GM18520 (cell line): ENCODE measurements at regions not wholly inside any gene's neighbourhood (a gene's known extent, or its start where the extent isn't known, plus 50 kb on each side); places are given as distances from the start of the nearest gene placed in this dataset.

Experiments used
- ATAC-seq: cut with Tn5 transposase; IDR thresholded peaks from one replicate; pipeline ENCODE4 v1.9.1; 2021; ENCODE audit not compliant: unreplicated experiment

DNA sequence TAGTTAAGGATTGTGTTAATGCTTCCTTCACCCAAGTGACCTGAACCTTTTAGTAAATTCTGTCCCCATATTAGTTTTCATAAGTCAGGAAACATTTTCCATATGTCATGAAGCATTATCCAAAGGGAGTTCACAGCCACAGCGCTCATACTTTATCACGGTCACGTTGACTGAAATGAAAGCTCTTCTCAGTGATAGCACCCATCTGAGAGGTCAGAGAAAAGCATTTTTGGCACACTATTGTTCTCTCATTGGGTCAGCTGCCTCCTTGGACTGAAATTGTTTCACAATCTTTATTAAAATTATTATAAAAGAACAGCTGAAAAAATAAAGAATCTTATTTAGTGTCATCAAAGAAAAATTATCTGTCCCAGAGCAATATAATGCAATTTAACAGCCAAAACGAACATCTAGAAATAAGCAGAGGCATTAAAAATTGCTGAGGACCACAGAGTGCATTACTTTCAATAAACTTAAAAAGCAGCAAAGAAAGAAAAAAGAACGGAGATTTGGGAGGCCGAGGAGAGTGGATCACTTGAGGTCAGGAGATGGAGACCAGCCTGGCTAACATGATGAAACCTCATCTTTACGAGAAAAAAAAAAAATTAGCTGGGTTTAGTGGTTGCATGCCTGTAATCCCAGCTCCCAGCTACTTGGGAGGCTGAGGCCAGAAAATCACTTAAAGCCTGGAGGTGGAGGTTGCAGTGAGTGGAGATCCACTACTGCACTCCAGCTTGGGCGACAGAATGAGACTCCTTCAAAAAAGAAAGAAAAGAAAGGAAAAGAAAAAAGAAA lies 680.8 kb upstream of the FAM241A start:
- no peak for ATAC-seq

DNA sequence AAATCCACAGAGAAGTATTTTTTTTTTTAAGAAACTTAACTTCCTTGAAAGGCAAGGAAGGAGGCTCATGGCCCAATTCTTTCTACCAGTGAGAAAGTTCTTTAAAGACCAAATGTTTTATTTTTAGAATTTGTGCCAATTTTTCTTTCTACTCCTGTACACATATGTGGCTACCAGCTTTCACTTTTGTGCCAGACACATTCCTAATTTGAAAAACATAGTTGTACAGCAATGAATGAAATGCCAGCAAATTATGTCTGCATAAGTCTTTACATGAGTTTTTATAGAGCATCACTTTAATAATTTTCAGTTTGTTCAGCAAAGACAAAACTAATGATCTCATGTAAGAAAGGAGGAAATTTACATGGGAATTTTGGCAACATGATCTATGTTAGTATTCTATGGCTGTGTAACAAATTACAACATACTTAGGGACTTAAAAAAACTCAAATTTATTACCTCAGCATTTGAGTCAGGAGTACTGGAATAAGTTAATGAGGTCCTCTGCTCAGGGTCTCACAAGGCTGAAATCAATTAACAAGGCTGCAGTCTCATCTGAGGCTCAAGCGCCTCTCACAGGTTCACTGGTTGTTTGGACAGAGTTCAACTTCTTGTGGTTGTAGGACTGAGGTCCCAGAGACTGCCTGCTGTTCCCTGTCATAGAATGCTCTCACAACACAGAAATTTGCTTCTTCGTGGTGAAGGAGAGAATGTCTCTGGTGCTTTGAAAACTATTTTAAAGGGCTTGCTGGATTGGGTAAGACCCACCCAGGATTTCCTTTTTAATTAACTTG lies 678.2 kb upstream of the FAM241A start:
- no peak for ATAC-seq

DNA sequence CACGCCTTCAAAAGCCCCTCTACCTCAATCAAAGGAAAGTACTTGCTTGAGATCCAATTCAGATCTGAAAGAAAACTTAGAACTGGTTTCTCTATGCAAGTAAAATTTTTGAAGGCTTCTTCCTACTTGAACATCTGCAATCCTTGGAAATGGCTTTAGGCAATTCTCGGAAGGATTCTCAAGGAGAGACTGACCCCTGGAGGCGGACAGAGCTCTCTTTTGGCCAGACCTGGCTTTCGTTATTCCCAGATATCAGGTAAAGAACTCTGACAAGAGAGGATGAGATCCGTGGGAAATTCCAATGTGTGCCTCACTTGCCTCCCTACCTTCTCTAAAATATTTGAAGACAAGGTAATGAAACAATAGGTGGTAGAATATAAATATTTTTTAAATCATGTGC lies 670.3 kb upstream of the FAM241A start:
- ATAC-seq: no peak

DNA sequence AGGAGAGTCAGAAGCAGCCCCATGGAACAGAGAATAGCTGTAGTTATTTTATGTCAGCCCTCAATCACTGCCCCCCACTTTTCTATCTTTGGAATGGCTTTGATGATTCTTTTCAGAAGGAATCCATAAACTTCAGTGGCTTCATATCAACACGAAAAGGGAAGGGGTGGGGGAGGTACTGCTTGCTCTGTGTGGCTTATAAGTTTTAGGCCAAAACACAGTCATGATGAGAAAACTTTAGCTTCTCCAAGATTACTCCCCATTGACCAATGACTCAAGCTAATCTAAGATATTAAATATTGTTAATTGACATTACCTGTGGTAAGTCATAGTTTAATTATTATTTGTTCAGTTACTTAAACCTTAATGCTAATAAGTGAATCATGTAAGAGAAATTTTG lies 669.6 kb upstream of the FAM241A start:
- ATAC-seq: no peak

DNA sequence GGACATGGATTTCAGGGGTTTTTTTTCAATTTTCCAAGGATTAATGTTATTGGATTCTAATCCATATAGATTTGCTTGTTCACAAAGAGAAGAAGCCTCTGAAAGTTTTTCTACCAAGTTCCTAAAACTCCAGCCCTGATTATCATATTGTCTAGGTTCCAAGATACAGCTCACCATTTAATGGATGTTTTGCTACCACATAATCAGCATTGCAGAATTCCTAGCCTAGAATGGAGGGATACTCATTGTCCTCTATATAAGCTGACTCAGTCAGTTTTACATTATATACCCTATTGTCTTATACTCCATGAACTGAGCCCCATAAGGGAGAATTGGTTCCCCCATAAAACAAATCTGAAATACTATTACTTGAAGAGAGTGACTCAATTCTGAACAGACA lies 664.7 kb upstream of the FAM241A start:
- ATAC-seq: no peak

DNA sequence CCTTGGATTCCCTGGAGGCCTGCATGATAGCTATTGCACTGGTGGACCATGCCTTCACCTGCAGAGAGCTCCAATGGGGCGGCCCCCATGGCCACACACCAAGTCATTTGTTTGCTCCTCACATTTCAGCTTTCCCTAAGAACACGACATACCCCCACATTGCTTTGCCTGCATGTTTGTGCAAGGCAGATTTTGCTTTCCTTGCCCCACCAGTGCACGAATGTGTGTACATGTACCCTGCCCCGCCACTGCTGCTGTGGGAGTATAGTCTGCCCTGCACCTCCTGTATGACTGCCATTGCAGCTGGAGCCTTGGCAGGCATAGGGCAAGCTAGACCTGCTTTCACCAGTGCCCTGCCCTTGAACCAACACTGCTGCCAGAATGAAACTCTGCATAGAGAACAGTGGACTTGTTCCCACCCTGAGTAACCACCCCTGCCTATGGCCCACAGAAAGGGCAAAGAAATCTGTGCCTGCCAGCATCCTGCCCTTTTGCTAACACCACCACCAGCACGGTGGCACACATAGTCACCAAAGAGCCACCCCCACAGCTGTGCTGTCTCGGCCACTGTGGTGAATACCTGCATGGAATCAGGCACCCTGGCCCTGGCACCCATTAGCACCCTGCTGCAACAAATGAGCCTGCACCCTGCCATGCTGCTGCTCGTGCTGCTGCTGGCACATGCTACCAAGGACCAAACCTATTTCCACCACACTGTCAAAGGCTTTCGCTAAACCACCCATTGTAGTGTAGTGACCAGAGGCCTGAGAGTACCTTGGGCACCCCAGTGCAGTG lies 661.7 kb upstream of the FAM241A start:
- no peak for ATAC-seq

DNA sequence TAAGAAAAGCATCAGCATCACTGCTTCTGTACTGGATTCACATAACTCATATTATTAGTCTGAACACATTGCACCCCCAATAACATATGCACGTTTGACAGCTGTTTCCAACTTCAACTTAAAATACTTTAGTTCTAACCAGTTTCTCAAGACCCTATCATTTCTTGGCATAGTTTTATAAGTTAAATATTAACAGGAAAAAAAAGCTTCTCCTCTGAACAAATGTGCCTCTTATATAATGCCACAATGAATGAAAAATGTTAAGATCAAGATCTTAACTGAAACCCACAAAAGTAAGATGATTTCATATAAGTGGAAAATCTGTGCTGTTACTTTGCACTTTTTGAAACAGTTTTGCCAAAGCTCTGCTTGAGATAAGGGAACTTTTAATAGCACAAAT lies 652.8 kb upstream of the FAM241A start:
- no peak for ATAC-seq

DNA sequence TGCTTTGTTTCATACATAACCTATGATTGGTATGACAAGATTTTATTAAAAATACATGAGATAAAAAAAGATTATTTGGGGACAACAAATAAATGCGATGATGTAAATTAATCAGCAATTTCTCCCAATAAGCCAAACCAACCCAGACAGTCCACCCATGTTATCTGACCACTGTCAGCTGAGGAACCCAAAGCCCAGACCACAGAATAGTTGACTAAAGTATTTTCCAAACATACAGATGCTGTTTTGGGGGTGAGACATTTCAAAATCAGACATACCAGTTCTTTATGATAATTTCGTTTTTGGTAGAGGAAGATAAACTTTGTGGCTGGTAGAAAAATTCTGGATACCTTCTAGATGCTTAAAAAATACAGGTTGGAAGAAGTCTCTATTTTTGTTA lies 650.8 kb upstream of the FAM241A start:
- no peak for ATAC-seq

DNA sequence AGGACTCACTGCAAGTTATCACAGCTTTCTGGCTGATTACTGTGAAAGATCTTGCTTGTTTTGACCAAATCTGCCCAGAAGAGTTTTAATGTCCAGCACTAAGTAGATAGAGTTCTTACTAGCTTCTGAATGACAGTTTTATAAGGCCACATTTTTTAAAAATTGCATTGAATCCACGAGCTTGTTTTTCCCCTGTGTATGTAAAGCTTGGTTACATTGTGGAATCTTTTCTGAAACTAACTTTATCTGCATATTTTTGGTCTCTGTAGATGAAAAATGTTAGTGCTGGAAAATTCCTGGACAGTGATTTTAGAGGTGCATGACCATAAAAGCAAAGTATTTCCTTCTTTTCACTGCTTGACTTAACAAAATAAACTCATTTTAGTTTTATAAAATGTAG lies 650.3 kb upstream of the FAM241A start:
- ATAC-seq: no peak

DNA sequence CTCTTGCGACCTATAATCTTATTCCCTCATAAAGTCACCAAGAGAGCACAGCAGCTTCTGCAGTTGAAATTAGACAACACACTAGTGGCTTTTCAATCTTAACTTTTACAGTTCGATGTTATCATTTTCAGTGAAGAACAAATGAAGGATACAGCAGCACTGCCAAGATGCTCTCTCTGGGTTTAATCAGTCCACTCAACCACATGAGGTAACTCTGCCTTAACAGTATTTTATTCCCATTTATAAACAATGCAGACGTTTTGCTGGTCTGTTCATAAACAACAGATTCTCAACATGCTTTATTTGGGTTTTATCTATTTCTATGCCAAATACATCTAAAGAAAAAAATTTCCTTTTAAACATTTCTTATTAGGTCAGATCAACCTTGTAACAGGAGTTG lies 646.0 kb upstream of the FAM241A start:
- ATAC-seq: no peak

DNA sequence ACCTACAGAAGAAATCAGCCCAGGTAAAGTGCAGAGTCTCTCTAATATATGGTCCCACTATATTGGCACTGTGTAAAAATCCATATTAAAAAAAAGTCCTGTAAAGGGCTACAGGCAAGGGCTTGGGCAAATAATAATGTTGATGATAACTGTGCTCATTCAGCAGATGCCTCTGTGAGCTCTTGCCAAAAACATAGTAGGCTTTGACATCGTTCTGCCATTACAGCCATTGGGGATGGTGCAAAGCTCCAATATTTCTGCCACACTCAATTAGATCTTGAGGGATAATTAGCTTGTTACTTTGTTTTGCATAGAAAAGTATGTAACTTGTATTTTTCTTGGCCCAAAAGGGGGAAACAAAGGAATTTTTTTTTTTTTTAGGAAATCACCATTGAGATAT lies 645.5 kb upstream of the FAM241A start:
- no peak for ATAC-seq

DNA sequence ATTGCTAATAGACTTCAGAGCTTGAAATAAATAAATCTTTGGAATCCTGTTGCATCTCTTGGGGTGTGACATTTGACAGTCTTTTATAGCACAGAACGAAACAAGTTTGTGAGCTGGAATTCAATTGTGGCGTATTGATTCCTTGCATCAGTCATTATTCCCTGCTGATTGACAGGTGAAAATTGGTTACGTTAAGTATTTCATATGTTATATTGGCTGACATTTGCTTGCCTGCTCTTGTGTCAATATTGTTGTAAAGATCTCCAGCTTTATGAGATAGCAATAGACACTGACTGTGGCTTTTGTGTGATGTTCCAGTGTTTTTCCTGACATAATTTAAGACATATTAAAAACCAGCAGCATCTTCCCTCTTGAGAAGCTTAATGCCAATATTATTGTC lies 644.4 kb upstream of the FAM241A start:
- ATAC-seq: no peak

DNA sequence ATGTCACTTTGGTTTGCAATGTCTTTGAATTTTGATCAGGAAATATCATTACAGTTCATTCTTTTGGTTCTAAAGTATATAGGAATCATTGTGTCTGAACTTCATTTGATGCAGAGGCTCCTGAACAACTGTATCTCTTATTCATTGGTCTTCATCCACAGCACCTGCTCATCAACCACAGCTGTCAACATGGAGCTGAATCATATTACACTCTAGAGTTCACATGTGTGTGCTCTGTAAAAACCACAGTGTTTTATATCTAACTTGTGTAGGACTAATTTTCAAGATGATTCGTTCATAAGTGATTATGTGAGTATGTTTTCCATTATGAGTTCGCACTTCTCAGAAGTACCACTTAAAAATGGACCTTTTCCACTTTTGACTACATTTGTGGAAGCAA lies 643.3 kb upstream of the FAM241A start:
- no peak for ATAC-seq

DNA sequence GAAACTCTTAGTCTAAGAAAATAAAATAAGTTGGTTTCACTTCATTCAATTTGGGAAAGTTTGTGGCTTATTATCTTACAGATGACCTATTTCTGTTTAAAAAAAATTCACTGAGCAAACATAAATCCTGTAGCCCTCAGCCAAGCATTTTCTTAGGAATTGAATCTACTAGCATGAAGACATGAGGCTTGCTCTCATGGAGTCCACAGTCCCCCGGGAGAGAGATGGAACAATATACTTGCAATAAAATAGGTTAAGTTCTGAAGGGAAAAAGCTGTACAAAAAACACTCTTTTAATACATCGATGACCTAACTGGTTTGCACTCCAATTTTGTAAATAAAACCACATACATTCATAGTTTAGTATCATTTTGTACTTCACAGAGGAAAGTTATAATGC lies 642.6 kb upstream of the FAM241A start:
- no peak for ATAC-seq

DNA sequence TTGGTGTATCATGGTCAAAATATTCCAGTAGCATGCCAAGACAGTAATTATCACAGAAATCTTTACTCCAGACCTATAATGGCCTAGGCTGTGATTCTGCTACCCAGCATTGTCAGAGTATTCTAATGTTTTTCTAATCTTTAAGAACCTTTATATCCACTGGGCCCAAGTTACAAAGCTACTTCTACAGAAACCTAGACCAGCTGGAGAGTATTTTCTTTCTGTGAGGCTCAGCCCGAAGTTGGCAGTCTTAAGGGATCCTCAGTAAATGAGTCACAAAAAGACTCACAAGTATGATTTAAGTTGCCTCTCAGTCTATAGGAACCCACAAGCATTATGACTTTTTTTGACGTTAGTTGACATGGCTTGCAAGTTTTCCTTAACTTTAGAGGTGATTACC lies 638.5 kb upstream of the FAM241A start:
- ATAC-seq: no peak

DNA sequence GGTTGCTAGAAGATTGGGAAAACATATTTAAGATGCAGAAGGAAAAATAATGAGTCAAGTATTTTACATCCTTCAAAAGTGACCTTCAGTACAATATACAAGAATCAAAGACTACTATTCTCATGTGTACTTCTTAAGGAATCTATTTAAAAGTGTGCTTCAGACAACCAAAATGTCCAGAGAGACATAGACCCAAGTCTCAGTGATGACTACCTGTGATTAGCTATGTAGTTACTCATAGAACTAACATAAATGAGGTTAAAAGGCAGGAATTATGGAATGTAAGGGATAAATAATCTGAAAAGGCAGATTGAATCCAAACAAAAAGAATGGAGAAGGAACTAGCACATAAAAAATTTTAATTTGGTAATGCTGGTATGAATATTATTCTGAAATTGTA lies 634.7 kb upstream of the FAM241A start:
- ATAC-seq: no peak

DNA sequence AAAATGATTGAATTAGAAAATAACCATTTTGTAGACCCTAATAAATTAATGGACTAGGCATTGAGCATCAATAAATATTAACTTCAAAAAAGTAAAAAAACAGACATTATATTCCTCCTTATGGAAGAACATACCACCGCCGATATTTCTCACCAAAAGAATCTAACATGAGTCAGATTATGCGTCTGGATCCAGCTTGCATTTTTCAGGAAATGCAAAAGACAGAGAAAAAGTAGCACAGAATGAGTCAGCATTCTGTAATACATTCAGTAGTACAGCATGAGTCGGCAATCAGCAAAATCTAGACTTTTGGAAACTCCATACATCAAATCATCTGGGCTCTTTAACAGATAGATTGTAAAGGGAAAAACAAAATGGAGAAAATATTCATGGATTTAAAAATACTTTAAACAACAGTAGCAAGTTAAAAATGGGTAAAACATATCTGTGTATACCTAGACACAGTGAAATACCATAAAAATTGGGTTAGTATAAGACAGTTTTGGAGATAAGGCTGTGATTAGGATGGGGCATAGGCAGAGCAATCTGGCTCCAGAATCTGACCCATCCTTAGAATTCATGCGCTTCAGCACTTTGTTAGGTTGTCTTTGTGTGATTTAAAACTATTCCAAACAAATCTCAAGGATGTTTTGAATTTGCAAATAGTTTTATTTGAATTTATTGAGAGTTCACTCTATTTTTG lies 633.0 kb upstream of the FAM241A start:
- no peak for ATAC-seq

DNA sequence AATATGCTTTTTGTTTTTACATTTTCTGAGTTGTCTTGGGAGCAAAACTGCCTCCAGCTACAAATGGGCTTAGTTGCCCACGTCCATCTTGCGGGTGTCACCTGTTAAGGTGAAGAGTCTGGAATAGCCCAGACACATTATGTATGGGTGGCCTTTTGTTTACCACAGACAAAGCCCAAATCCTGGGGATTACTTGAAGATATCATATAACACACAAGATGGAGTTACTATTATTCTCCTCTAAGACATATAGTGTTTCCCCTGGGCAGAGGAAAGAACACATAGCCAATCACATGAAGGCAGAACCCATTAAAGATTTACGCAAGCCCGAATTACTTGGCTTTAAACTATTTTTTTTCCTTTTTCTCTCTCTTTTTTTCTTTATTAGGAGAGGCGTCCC lies 625.6 kb upstream of the FAM241A start:
- ATAC-seq: no peak

DNA sequence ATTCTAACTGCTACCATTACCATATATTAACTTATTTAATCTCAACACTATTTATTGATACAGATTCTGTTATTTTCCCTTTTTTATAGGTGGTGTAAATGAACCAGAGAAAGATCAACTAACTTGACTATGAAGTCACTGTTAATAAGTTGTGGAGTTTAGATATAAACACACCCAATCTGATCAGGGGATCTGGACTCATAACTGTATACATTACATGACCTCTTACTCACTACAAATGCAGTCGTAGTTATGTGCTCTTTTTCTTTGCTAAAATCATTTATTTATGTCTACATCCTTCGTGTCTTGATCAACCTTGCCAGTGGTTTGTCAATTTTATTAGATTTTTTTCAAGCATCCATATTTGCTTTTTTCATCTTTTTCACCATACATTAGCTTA lies 614.8 kb upstream of the FAM241A start:
- no peak for ATAC-seq

DNA sequence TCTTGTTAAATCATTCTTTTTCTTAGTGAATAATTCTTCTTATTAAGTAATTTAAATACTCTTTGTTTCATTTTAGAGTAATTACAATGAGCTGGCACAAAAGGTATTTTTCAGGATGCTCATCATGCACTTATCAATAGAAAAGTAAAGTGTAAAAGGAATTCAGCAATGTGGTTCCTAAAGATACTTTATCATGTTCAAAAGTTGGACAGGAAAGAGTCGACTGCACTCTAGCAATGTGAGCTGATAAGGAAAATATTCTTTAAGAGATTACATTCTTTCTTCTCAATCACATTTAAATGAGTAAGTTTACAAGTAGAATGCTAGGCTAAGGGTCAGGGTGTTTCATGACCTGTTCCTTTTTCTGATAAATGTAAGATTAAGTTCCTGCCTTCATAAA lies 609.5 kb upstream of the FAM241A start:
- no peak for ATAC-seq

DNA sequence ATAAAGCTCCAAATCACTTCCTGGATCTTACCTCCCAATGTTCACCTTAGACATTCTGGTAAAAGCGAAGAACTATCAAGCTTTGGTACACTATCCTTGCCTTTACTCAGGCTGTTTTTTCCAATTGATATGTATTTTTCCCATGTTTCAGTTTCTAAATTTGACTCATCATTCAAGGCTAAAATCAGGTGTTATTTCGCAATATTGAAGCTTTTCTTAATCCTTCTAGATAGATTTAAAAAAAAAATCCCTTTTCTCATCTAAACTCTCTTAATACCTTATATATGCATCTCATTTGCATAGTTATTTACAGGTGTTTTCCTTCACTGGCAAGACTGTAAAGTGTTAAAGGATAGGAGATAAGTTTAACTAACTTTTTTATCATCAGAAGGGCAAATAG lies 608.1 kb upstream of the FAM241A start:
- no peak for ATAC-seq
